Muscle layer of colon (tissue), 2 donors: ENCODE measurements at regions not wholly inside any gene's neighbourhood (a gene's known extent, or its start where the extent isn't known, plus 50 kb on each side); places are given as distances from the start of the nearest gene placed in this dataset.
"Not testable (repeated sequence)": the region's sequence is repeated elsewhere in the genome, so short reads cannot be mapped to it uniquely, and the experiment has no call there.

Experiments used
- H3K27ac ChIP-seq: one replicate; pipeline ENCODE4 v1.7.0; 2013; ENCODE audit warnings: low read depth, mild to moderate bottlenecking, low read length, moderate library complexity
- H3K27me3 ChIP-seq, 2 donors: one replicate each; pipeline ENCODE4 v1.7.0; 2013; ENCODE audit warnings: low read length in 2 of 2, mild to moderate bottlenecking in 2 of 2; ENCODE audit not compliant: insufficient read depth in 2 of 2, control insufficient read depth in 1 of 2
- H3K36me3 ChIP-seq: one replicate; pipeline ENCODE4 v1.7.0; 2013; ENCODE audit warnings: mild to moderate bottlenecking, low read length; ENCODE audit not compliant: insufficient read depth
- H3K4me1 ChIP-seq: one replicate; pipeline ENCODE4 v1.7.0; 2013; ENCODE audit warnings: mild to moderate bottlenecking, low read length; ENCODE audit not compliant: insufficient read depth
- H3K4me3 ChIP-seq, 2 donors: one replicate each; pipeline ENCODE4 v1.7.0; 2013; ENCODE audit warnings: low read length in 2 of 2, low read depth in 1 of 2, mild to moderate bottlenecking in 1 of 2, moderate library complexity in 1 of 2
- H3K9ac ChIP-seq: one replicate; pipeline ENCODE4 v1.7.0; 2013; ENCODE audit warnings: low read length
- H3K9me3 ChIP-seq: one replicate; pipeline ENCODE4 v1.7.0; 2013; ENCODE audit warnings: mild to moderate bottlenecking, low read length
- donor health status: abdominal sarcoma.
- donor health status: Adenocarcinoma of cecum.

DNA sequence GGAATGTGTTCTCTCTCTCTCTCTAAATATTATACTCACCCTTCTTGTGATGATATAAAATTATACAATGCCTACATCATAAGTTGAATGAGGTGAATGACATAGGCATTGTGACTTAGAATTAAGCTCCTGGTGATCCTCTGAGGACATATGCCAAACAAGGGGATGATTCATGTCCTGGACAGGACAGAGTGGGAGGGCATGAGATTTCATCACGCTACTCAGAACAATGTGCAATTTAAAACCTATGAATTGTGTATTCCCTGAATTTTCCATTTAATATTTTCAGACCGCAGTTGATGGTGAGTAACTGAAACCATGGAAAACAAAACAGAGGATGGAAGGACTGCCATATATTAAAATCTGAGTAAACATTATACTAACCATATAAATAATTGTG is 782.2 kb upstream of the NUDT12 start:
- no peak overlapping the region for H3K9ac ChIP-seq
- H3K4me3 ChIP-seq = no peak overlapping the region
- no peaks in the 10 kb centered on the region for H3K36me3 ChIP-seq
- no peaks in the 10 kb centered on the region for H3K27me3 ChIP-seq
- no peaks in the 10 kb centered on the region for H3K4me1 ChIP-seq
- no peaks in the 10 kb centered on the region for H3K9me3 ChIP-seq
- H3K27ac ChIP-seq = no peak overlapping the region

GRCh38 chr5:104327801-104328200 is 765.2 kb upstream of the NUDT12 start:
- no peaks in the 10 kb centered on the region for H3K27me3 ChIP-seq
- no peak overlapping the region for H3K27ac ChIP-seq
- H3K4me1 ChIP-seq = no peaks in the 10 kb centered on the region
- H3K4me3 ChIP-seq = no peak overlapping the region
- no peaks in the 10 kb centered on the region for H3K9me3 ChIP-seq
- no peak overlapping the region for H3K9ac ChIP-seq
- no peaks in the 10 kb centered on the region for H3K36me3 ChIP-seq

- Histone ChIP-seq H3K36me3 (no peaks in the 10 kb centered on the region), H3K4me3 (no peak overlapping the region)
Observed at GRCh38 chr5:104326966-104327365, 764.4 kb upstream of the NUDT12 start.

DNA sequence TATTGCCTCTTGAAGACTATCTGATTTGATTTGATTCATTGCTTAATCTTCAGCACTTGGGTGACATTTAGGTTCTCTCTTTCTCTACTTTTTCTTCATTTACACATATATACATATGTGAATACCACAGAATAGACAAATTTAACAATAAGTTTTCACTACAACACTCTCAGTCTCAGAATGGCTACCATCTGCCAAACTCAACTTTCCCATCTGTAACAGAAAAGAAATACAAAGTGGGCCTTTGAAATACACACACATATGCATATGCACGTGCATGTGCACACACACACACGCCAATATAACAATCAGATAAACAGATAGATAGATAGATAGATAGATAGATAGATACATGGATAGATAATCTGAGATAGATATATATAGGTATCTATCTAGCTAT is 762.8 kb upstream of the NUDT12 start:
- H3K27me3 ChIP-seq = no peaks in the 10 kb centered on the region
- no peaks in the 10 kb centered on the region for H3K4me1 ChIP-seq
- H3K9me3 ChIP-seq = no peaks in the 10 kb centered on the region
- no peak overlapping the region for H3K9ac ChIP-seq
- H3K27ac ChIP-seq = no peak overlapping the region
- no peak overlapping the region for H3K4me3 ChIP-seq
- H3K36me3 ChIP-seq = no peaks in the 10 kb centered on the region

More at GRCh38 chr5:104326966-104327365, 764.4 kb upstream of the NUDT12 start:
- no peaks in the 10 kb centered on the region for H3K27me3 ChIP-seq
- no peaks in the 10 kb centered on the region for H3K4me1 ChIP-seq
- no peaks in the 10 kb centered on the region for H3K9me3 ChIP-seq
- no peak overlapping the region for H3K9ac ChIP-seq
- H3K27ac ChIP-seq = no peak overlapping the region

- not testable (repeated sequence) for H3K4me1 ChIP-seq, H3K36me3 ChIP-seq, H3K27ac ChIP-seq, H3K4me3 ChIP-seq, H3K9me3 ChIP-seq, H3K27me3 ChIP-seq, H3K9ac ChIP-seq
Observed at GRCh38 chr5:104316676-104317075, 754.1 kb upstream of the NUDT12 start.

GRCh38 chr5:104312481-104312880 is 749.9 kb upstream of the NUDT12 start:
- Histone ChIP-seq H3K27ac (no peak overlapping the region), H3K9ac (no peak overlapping the region), H3K4me3 (no peak overlapping the region), H3K9me3 (no peaks in the 10 kb centered on the region), H3K27me3 (no peaks in the 10 kb centered on the region), H3K4me1 (no peaks in the 10 kb centered on the region), H3K36me3 (no peaks in the 10 kb centered on the region)

DNA sequence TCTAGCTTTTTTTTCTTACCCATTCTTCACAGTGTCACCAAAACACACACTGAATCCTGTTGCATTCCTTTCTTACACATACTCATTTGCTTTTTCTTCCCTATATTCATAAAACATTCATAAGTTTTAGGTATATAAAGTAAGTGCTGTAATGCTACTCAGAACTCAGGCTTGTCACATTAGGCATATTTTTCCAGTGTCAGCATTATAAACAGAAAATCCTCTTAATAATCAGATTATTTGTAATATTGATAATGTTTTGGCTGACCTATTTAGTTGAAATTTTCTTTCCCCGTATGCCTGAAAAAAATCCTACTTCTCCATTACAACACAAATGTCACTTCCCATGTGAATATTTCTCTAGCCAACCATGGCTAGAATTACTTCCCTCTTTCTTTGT is 743.0 kb upstream of the NUDT12 start:
- Histone ChIP-seq H3K9me3 (no peaks in the 10 kb centered on the region), H3K27ac (no peak overlapping the region), H3K27me3 (no peaks in the 10 kb centered on the region), H3K4me3 (no peak overlapping the region), H3K9ac (no peak overlapping the region), H3K36me3 (no peaks in the 10 kb centered on the region), H3K4me1 (no peaks in the 10 kb centered on the region)

- H3K4me3 ChIP-seq = no peak overlapping the region
- no peaks in the 10 kb centered on the region for H3K27me3 ChIP-seq
- H3K27ac ChIP-seq = no peak overlapping the region
- no peaks in the 10 kb centered on the region for H3K36me3 ChIP-seq
- H3K9me3 ChIP-seq = no peaks in the 10 kb centered on the region
- H3K9ac ChIP-seq = no peak overlapping the region
- peaks cover 6% of the 10 kb centered on the region for H3K4me1 ChIP-seq
Observed at GRCh38 chr5:104299998-104300706, 737.6 kb upstream of the NUDT12 start.

DNA sequence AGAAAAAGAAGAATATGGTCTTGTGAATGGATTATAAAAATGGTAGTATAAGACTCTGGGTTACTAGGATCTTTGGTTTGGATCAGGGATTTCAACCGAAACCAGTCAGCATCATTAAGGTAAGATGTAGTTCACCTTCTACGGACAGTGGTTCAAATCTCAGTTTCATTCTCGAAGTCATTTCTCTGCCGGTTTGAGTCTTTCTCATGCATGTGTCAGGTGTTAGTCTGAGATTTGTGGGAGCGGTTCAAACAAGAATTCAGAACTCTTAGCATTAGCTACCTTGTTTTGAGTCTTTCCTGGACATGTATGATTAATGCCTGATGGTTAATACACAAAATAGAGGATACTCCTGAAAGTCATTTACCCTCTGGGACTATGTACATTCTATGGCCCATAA is 735.9 kb upstream of the NUDT12 start:
- H3K27me3 ChIP-seq = no peaks in the 10 kb centered on the region
- no peak overlapping the region for H3K9ac ChIP-seq
- peaks cover 6% of the 10 kb centered on the region for H3K4me1 ChIP-seq
- no peaks in the 10 kb centered on the region for H3K9me3 ChIP-seq
- H3K36me3 ChIP-seq = no peaks in the 10 kb centered on the region
- no peak overlapping the region for H3K4me3 ChIP-seq
- no peak overlapping the region for H3K27ac ChIP-seq

- Histone ChIP-seq H3K9me3 (no peaks in the 10 kb centered on the region), H3K36me3 (no peaks in the 10 kb centered on the region), H3K9ac (no peak overlapping the region), H3K27ac (no peak overlapping the region), H3K4me1 (peaks cover 6% of the 10 kb centered on the region), H3K4me3 (no peak overlapping the region), H3K27me3 (no peaks in the 10 kb centered on the region)
Observed at GRCh38 chr5:104297076-104297475, 734.5 kb upstream of the NUDT12 start.

GRCh38 chr5:104295991-104296390 is 733.4 kb upstream of the NUDT12 start:
- Histone ChIP-seq H3K4me3 (no peak overlapping the region), H3K4me1 (peaks cover 6% of the 10 kb centered on the region), H3K36me3 (no peaks in the 10 kb centered on the region), H3K27me3 (no peaks in the 10 kb centered on the region), H3K9ac (no peak overlapping the region), H3K9me3 (no peaks in the 10 kb centered on the region), H3K27ac (no peak overlapping the region)

DNA sequence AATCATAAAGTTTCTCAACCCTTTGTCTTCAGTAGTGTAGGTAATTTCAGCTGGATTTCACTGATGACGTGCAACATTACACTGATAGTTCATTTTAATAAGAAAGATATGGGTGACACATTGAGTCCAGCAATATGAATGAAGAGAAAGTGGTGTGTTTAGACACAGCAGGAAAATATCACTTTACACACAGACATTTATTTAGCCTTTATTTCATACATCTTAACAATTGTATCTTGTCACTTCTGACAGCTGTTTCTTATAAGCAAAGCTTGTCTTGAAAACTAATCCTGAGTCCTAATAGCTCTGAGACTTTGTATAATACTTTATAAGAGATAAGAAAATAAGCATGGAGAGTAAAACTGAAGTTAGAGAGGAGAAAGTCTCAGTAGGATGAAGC is 720.5 kb upstream of the NUDT12 start:
- Histone ChIP-seq H3K27me3 (no peaks in the 10 kb centered on the region), H3K9me3 (peaks cover 4% of the 10 kb centered on the region), H3K4me3 (no peak overlapping the region), H3K4me1 (no peaks in the 10 kb centered on the region), H3K9ac (no peak overlapping the region), H3K36me3 (no peaks in the 10 kb centered on the region), H3K27ac (no peak overlapping the region)
